ENCODE measurements at regions not wholly inside any gene's neighbourhood (a gene's known extent, or its start where the extent isn't known, plus 50 kb on each side); places are given as distances from the start of the nearest gene placed in this dataset.

DNA sequence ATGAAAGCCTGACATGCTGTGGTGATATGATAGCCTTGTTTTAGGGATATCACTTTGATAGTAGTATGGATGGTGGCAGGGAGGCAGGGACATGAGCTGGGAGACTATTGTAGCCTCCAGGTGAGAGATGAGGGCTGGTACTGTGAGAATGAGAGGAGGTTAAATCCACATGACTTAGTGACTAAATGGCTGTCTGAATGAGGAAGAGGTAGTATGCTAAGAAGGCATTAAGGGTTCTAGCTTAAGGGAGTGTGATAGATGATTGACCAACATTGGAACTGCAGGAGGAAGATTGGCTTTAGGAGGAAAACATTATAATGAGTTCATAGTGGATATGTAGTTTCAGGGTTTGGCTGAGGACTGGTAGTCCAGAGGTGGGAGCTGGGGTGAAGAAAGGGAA is 195.0 kb upstream of the ANK2 start:
- DNase-seq (ENCODE audit: low read depth) = no peak
- no peak overlapping the region for H3K4me3 ChIP-seq (ENCODE audit: low read length)
- TF ChIP-seq, protein P1, sequence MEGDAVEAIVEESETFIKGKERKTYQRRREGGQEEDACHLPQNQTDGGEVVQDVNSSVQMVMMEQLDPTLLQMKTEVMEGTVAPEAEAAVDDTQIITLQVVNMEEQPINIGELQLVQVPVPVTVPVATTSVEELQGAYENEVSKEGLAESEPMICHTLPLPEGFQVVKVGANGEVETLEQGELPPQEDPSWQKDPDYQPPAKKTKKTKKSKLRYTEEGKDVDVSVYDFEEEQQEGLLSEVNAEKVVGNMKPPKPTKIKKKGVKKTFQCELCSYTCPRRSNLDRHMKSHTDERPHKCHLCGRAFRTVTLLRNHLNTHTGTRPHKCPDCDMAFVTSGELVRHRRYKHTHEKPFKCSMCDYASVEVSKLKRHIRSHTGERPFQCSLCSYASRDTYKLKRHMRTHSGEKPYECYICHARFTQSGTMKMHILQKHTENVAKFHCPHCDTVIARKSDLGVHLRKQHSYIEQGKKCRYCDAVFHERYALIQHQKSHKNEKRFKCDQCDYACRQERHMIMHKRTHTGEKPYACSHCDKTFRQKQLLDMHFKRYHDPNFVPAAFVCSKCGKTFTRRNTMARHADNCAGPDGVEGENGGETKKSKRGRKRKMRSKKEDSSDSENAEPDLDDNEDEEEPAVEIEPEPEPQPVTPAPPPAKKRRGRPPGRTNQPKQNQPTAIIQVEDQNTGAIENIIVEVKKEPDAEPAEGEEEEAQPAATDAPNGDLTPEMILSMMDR (conservative IDR thresholded peaks at IDR 0.05; ENCODE audit: low read length) = no peak

DNA sequence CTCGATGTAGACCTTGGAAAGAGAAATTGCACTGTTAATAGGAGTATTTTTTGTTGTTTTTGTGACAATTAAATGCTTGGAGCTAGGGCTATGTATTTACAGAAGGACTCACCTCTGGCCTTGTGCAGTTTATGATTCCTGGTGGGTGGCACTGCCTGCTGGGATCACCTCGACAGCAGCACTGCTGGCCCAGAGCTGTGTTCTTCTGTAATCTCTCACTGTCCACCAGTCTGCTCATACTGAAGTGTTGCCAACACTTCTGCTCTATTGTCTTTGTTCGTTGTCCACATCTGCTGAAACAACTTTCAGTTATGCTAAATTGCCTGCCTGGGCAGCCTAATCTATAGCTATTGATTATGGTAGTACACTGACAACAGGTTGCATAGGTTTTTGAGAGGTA is 194.4 kb upstream of the ANK2 start:
- no peak for DNase-seq (ENCODE audit: low read depth)
- TF ChIP-seq, protein P1 (conservative IDR thresholded peaks at IDR 0.05; ENCODE audit: low read length) = no peak
- no peak overlapping the region for H3K4me3 ChIP-seq (ENCODE audit: low read length)

DNA sequence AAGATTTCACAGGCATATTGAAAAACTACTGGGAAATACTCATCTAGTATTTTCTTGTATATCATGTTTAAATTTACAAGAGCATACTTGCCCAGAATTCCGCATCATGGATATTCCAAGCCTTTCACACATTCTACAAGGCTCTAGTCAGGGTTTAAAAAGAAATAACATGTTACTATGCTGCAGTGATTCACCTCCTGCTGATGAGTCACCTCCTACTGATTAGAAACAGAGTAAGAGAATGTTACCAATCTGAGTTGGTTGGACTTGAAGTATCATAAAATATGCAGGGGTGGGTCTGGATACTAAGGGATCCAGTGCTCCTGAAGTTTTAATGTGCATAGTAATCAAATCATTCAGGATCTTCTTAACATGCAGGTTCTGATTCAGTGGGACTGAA is 192.0 kb upstream of the ANK2 start:
- TF ChIP-seq, protein P1 (conservative IDR thresholded peaks at IDR 0.05; ENCODE audit: low read length) = no peak
- peak; percentile 89 for DNase-seq (ENCODE audit: low read depth)
- no peak overlapping the region for H3K4me3 ChIP-seq (ENCODE audit: low read length)

DNA sequence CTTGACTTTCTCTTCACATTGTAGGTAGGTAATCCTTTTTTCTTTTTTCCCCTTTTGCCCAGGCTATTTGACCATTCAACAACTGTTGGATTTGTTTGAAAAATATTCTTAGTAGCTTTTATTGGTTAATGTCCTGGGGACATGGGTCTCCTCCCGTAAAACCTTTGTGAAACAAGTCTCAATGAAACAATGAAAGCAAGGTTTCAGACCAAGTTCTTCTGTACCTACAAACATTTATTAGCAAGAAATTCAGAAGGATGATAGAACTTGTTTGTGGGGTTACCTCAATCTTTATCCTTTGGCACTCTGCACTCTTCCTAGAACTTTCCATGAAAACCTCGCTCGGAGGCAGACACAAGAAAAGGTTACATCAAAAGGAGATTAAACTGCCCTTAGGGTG is 190.7 kb upstream of the ANK2 start:
- TF ChIP-seq, protein P1 (conservative IDR thresholded peaks at IDR 0.05; ENCODE audit: low read length) = no peak

DNA sequence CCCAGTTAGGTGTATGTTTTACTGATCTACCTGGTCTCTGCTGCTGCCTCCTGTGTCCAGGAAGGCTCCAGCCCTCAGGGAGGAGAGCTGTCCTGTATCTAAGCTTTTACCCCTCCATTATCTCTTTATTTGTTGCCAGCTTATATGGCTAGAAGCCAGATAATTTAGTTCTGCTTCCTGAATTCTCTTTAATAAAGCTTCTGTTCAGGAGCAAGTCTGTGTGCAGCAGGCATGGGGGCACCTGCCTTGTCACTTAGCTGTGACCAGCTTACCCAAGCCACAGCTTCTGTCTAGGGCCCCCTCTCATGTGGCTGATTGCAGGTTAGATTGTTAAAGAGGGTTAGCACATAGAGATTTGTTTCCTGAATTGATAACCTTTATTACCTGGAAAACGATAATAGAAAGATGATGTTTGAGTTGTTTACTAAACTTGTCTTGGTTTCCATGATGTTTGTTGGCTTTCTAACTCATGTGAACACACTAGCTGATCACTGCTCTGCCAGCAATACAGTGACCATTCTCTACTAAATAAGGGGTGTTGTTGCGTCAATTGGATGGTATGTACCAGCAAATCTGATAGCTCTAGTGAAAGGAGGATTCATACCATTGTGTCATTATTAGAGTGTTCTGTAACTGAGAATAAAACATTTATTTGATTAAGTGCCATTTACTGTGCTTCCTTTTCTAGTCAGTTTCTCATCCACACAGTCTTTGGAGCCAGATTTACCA is 189.8 kb upstream of the ANK2 start:
- TF ChIP-seq, protein P1 (conservative IDR thresholded peaks at IDR 0.05; ENCODE audit: low read length) = no peak
- no peak overlapping the region for H3K4me3 ChIP-seq (ENCODE audit: low read length)
- no peak for DNase-seq (ENCODE audit: low read depth)

More for the DNA sequence above, 190.7 kb upstream of the ANK2 start:
- no peak overlapping the region for H3K4me3 ChIP-seq (ENCODE audit: low read length)
- DNase-seq (ENCODE audit: low read depth) = no peak

DNA sequence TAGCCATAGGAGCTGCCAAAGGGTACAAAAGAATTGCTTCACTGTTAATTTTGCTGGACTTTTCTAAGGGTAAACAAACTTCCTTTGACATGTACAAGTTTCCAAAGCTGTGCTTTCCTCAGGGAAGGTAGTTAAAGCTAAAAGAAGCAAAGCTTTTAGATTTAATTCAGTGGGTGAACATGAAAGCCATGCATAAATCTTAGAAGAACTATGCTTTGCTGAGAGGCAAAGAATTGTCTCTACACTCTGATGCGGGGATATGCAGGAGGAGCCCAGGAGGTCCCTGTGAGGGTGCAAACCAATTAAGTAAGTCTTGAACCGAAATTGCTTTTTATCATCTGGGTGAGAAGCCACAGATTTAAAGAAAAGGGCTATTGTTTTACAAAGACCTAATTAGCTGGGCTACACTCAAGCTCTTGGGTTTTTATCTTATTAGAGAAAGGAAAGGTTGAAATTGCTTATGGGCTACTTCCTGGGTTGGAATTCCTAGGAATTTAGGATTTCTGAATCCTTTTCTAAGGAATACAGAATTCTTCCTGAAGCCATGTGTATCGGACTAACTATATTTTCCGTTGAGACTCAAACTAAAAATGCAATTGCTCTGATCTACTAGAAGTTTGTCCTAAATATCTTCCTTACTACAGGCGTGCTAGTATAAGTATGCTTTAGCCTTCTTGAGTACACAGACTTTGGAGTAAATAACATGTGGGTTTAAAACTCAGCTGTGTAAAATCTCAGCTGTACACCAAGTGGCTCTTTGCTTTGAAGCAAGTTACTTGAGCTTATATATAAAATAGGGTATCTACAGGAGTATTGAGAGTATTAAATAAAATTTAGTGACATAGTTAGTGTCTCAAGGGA is 188.4 kb upstream of the ANK2 start:
- TF ChIP-seq, protein P1 (conservative IDR thresholded peaks at IDR 0.05; ENCODE audit: low read length) = no peak
- DNase-seq (ENCODE audit: low read depth) = no peak
- no peak overlapping the region for H3K4me3 ChIP-seq (ENCODE audit: low read length)

All from AG10803 (cell line).